ENCODE measurements at regions not wholly inside any gene's neighbourhood (a gene's known extent, or its start where the extent isn't known, plus 50 kb on each side); places are given as distances from the start of the nearest gene placed in this dataset.

DNA sequence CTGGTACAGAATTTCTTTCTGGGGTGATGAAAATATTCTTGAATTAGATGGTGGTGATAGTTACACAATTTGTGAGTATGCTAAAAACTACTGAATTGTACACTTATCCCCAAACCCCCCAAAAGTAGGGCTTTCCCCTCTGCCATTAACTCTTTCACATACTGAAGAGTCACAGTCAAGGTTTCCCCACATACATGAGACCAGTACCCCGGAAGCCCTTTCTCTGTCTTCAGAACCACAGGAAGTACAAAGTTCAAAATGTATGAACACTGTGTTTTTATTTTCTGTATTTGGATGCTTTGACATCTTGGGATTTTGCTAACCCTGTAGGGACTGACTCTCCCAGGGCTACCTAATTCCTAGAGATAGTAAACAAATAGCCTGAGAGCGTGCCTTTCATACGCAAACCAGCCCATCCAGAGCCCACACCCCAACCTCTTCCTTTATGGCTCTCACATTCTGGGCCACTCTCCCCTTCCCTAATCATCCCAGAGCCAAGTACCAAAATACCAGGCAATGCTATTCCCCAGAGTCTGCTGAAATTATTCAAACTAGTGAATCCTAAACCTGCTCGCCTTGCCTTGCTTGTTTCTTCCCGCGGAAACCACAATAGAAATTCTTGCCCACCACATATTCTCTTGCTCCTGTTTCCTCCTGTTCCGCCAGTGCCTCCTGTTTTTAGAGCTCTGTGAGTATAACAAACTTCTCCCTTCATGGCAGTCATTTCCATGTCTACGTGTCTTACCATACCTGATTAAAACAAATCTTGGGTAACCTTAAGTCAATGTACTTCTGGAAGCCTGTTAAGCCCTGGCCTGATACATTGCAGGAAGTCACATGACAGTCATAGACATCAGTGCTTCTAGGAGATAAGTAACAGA lies 524.8 kb downstream of the FUT8 start:
- H3K4me3 ChIP-seq (ENCODE audit: low read depth in 2 of 2, low read length in 1 of 2) = no peak overlapping the region
- H3F3A ChIP-seq (replicated peaks; ENCODE audit: insufficient read depth) = no peaks in the 10 kb centered on the region
- H3K4me2 ChIP-seq = no peak overlapping the region
- H3K36me3 ChIP-seq (replicated peaks in 1 of 2; ENCODE audit: control insufficient read depth in 1 of 2, insufficient read depth in 2 of 2, low read length in 1 of 2) = no peaks in the 10 kb centered on the region
- H3K9me2 ChIP-seq = no peaks in the 10 kb centered on the region
- H3K27me3 ChIP-seq (ENCODE audit: insufficient read depth) = no peaks in the 10 kb centered on the region
- no peaks in the 10 kb centered on the region for H4K20me1 ChIP-seq (ENCODE audit: insufficient read depth)
- no peak for DNase-seq
- 56% methylated on average over 8 of the region's 8 CpGs for WGBS (ENCODE audit: low lambda C conversion rate)
- H2AFZ ChIP-seq (ENCODE audit: low read depth) = no peak overlapping the region
- no peak overlapping the region for H3K9ac ChIP-seq
- TF ChIP-seq TEAD4 (IDR thresholded peaks at IDR 0.05; ENCODE audit: borderline replicate concordance, insufficient read depth) = no peak
- H3K27ac ChIP-seq (ENCODE audit: low read depth in 2 of 2, low read length in 1 of 2) = no peak overlapping the region
- ChIA-PET CTCF (interaction anchor here (1.0 kb wide), 1 partner anchor 10 kb away, joined by 5 read pairs; no protein-coding TSS in a partner anchor), POLR2A (no interaction called here)
- no peaks in the 10 kb centered on the region for H3K9me3 ChIP-seq
- no peaks in the 10 kb centered on the region for H3K79me2 ChIP-seq (ENCODE audit: insufficient read depth)
- no peaks in the 10 kb centered on the region for H3K4me1 ChIP-seq (ENCODE audit: control insufficient read depth in 1 of 2, insufficient read depth in 2 of 2, low read depth in 1 of 2, low read length in 1 of 2)

DNA sequence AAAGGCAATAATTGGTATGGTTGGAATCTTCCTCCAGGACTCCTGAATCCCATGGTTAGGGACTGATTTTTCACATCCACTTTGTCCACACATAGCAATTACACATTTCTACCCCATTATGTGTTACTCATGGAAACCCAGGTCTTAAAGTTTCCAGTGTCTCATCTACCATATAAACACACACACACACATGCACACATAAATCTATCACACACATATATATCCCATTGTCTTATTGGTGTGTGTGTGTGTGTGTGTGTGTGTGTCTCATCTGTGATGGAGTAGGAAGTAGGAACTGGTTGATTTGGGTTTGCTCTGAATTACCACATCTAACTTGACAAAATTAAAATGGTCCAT lies 525.4 kb downstream of the FUT8 start:
- Histone ChIP-seq H3K27ac (ENCODE audit: low read depth in 2 of 2, low read length in 1 of 2) (no peak overlapping the region), H3K4me2 (no peak overlapping the region), H3K9ac (no peak overlapping the region), H3F3A (replicated peaks; ENCODE audit: insufficient read depth) (no peaks in the 10 kb centered on the region), H3K36me3 (replicated peaks in 1 of 2; ENCODE audit: control insufficient read depth in 1 of 2, insufficient read depth in 2 of 2, low read length in 1 of 2) (no peaks in the 10 kb centered on the region), H4K20me1 (ENCODE audit: insufficient read depth) (no peaks in the 10 kb centered on the region), H3K4me3 (ENCODE audit: low read depth in 2 of 2, low read length in 1 of 2) (no peak overlapping the region), H3K9me3 (no peaks in the 10 kb centered on the region), H3K9me2 (no peaks in the 10 kb centered on the region), H2AFZ (ENCODE audit: low read depth) (no peak overlapping the region), H3K27me3 (ENCODE audit: insufficient read depth) (no peaks in the 10 kb centered on the region), H3K4me1 (ENCODE audit: control insufficient read depth in 1 of 2, insufficient read depth in 2 of 2, low read depth in 1 of 2, low read length in 1 of 2) (no peaks in the 10 kb centered on the region), H3K79me2 (ENCODE audit: insufficient read depth) (no peaks in the 10 kb centered on the region)
- ChIA-PET CTCF (interaction anchor here (1.0 kb wide), 1 partner anchor 11 kb away, joined by 5 read pairs; no protein-coding TSS in a partner anchor), POLR2A (no interaction called here)
- DNase-seq = no peak
- TF ChIP-seq FOSL2 (IDR thresholded peaks at IDR 0.05; ENCODE audit: borderline replicate concordance, low read depth) (no peak), NFIC (IDR thresholded peaks at IDR 0.05; ENCODE audit: borderline replicate concordance) (no peak), SIN3A (IDR thresholded peaks at IDR 0.05; ENCODE audit: borderline replicate concordance, low read depth, low read length) (no peak), RFX5 (IDR thresholded peaks at IDR 0.05; ENCODE audit: low read length) (no peak)

DNA sequence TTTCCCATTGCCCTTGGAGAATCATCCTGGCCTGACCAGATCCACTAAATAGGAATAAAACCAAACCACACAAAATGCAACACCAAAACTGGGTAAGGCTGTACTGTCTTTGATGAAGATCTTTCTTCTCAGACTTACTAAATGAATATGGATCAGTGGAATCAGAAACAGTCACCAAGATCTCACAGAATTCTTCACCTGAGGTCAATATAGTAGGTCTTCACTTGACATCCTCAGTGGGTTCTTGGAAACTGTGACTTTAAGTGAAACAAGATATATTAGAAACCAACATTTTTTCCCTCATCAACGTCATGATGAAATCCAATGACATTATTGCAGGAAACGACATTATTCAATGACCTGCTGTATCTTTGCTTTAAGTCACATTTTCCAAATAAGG lies 526.2 kb downstream of the FUT8 start:
- Histone ChIP-seq H3K9ac (no peak overlapping the region), H3K4me2 (no peak overlapping the region), H3K27ac (ENCODE audit: low read depth in 2 of 2, low read length in 1 of 2) (no peak overlapping the region), H2AFZ (ENCODE audit: low read depth) (no peak overlapping the region), H3K4me1 (ENCODE audit: control insufficient read depth in 1 of 2, insufficient read depth in 2 of 2, low read depth in 1 of 2, low read length in 1 of 2) (no peaks in the 10 kb centered on the region), H3K4me3 (ENCODE audit: low read depth in 2 of 2, low read length in 1 of 2) (no peak overlapping the region), H3K36me3 (replicated peaks in 1 of 2; ENCODE audit: control insufficient read depth in 1 of 2, insufficient read depth in 2 of 2, low read length in 1 of 2) (no peaks in the 10 kb centered on the region), H3F3A (replicated peaks; ENCODE audit: insufficient read depth) (no peaks in the 10 kb centered on the region), H3K9me2 (no peaks in the 10 kb centered on the region), H4K20me1 (ENCODE audit: insufficient read depth) (no peaks in the 10 kb centered on the region), H3K79me2 (ENCODE audit: insufficient read depth) (no peaks in the 10 kb centered on the region), H3K27me3 (ENCODE audit: insufficient read depth) (no peaks in the 10 kb centered on the region), H3K9me3 (no peaks in the 10 kb centered on the region)
- DNase-seq = no peak
- POLR2A ChIA-PET = no interaction called here
- CTCF ChIA-PET = interaction anchor here (1.0 kb wide), 1 partner anchor 12 kb away, joined by 5 read pairs; no protein-coding TSS in a partner anchor
- WGBS (ENCODE audit: low lambda C conversion rate) = 22% methylated on average over 2 of the region's 2 CpGs
- TF ChIP-seq SMC3 (IDR thresholded peaks at IDR 0.05; ENCODE audit: low read depth, low read length) (no peak), SIN3A (IDR thresholded peaks at IDR 0.05; ENCODE audit: borderline replicate concordance, low read depth, low read length) (no peak), MEF2A (IDR thresholded peaks at IDR 0.05; ENCODE audit: borderline replicate concordance, low read depth) (no peak), RXRA (IDR thresholded peaks at IDR 0.05; ENCODE audit: borderline replicate concordance, low read depth) (no peak), FOXJ3 (CRISPR knock-in tag; IDR thresholded peaks at IDR 0.05) (no peak), TAF1 (IDR thresholded peaks at IDR 0.05; ENCODE audit: borderline replicate concordance, low read depth, low read length) (no peak), NFIC (IDR thresholded peaks at IDR 0.05; ENCODE audit: borderline replicate concordance) (no peak), RFX5 (IDR thresholded peaks at IDR 0.05; ENCODE audit: low read length) (no peak)
- TF ChIP-seq, protein P1, sequence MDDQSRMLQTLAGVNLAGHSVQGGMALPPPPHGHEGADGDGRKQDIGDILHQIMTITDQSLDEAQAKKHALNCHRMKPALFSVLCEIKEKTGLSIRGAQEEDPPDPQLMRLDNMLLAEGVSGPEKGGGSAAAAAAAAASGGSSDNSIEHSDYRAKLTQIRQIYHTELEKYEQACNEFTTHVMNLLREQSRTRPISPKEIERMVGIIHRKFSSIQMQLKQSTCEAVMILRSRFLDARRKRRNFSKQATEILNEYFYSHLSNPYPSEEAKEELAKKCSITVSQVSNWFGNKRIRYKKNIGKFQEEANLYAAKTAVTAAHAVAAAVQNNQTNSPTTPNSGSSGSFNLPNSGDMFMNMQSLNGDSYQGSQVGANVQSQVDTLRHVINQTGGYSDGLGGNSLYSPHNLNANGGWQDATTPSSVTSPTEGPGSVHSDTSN (IDR thresholded peaks at IDR 0.05) = no peak
- TF ChIP-seq, protein P2, sequence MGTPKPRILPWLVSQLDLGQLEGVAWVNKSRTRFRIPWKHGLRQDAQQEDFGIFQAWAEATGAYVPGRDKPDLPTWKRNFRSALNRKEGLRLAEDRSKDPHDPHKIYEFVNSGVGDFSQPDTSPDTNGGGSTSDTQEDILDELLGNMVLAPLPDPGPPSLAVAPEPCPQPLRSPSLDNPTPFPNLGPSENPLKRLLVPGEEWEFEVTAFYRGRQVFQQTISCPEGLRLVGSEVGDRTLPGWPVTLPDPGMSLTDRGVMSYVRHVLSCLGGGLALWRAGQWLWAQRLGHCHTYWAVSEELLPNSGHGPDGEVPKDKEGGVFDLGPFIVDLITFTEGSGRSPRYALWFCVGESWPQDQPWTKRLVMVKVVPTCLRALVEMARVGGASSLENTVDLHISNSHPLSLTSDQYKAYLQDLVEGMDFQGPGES (IDR thresholded peaks at IDR 0.05; ENCODE audit: low read depth, low read length) = no peak
- TF ChIP-seq, protein P3, sequence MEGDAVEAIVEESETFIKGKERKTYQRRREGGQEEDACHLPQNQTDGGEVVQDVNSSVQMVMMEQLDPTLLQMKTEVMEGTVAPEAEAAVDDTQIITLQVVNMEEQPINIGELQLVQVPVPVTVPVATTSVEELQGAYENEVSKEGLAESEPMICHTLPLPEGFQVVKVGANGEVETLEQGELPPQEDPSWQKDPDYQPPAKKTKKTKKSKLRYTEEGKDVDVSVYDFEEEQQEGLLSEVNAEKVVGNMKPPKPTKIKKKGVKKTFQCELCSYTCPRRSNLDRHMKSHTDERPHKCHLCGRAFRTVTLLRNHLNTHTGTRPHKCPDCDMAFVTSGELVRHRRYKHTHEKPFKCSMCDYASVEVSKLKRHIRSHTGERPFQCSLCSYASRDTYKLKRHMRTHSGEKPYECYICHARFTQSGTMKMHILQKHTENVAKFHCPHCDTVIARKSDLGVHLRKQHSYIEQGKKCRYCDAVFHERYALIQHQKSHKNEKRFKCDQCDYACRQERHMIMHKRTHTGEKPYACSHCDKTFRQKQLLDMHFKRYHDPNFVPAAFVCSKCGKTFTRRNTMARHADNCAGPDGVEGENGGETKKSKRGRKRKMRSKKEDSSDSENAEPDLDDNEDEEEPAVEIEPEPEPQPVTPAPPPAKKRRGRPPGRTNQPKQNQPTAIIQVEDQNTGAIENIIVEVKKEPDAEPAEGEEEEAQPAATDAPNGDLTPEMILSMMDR (IDR thresholded peaks at IDR 0.05) = no peak
- TF ChIP-seq, protein P4, sequence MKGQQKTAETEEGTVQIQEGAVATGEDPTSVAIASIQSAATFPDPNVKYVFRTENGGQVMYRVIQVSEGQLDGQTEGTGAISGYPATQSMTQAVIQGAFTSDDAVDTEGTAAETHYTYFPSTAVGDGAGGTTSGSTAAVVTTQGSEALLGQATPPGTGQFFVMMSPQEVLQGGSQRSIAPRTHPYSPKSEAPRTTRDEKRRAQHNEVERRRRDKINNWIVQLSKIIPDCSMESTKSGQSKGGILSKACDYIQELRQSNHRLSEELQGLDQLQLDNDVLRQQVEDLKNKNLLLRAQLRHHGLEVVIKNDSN (IDR thresholded peaks at IDR 0.05; ENCODE audit: borderline replicate concordance, low read depth) = no peak

All from SK-N-SH (cell line).